ENCODE measurements at regions not wholly inside any gene's neighbourhood (a gene's known extent, or its start where the extent isn't known, plus 50 kb on each side); places are given as distances from the start of the nearest gene placed in this dataset.
"Not testable (repeated sequence)": the region's sequence is repeated elsewhere in the genome, so short reads cannot be mapped to it uniquely, and the experiment has no call there.

- DNase-seq (ENCODE audit: insufficient read length) (no peak), FAIRE-seq (no peak)
- TF ChIP-seq POLR2AphosphoS5 (IDR thresholded peaks at IDR 0.05; ENCODE audit: low read depth, low read length) (no peak), POLR2A (IDR thresholded peaks at IDR 0.05; ENCODE audit: low read depth, low read length) (no peak), TAF1 (IDR thresholded peaks at IDR 0.05; ENCODE audit: borderline replicate concordance, low read depth, low read length) (no peak)
Measured at GRCh38 chr12:83622205-83622604, 935.5 kb downstream of the TMTC2 start.

- no peak for TF ChIP-seq POLR2AphosphoS5 (IDR thresholded peaks at IDR 0.05; ENCODE audit: low read depth, low read length)
- TF ChIP-seq TAF1 (IDR thresholded peaks at IDR 0.05; ENCODE audit: borderline replicate concordance, low read depth, low read length): no peak
- TF ChIP-seq POLR2A (IDR thresholded peaks at IDR 0.05; ENCODE audit: low read depth, low read length): no peak
- DNase-seq (ENCODE audit: insufficient read length): no peak
Measured at GRCh38 chr12:83619973-83620372, 933.3 kb downstream of the TMTC2 start.

GRCh38 chr12:83615152-83615551, 928.4 kb downstream of the TMTC2 start:
- TF ChIP-seq POLR2AphosphoS5 (IDR thresholded peaks at IDR 0.05; ENCODE audit: low read depth, low read length): no peak
- no peak for TF ChIP-seq POLR2A (IDR thresholded peaks at IDR 0.05; ENCODE audit: low read depth, low read length)
- TF ChIP-seq TAF1 (IDR thresholded peaks at IDR 0.05; ENCODE audit: borderline replicate concordance, low read depth, low read length): no peak
- no peak for DNase-seq (ENCODE audit: insufficient read length)
- FAIRE-seq: no peak

More at GRCh38 chr12:83619973-83620372, 933.3 kb downstream of the TMTC2 start:
- FAIRE-seq: no peak

- TF ChIP-seq POLR2A (IDR thresholded peaks at IDR 0.05; ENCODE audit: low read depth, low read length): no peak
- TF ChIP-seq TAF1 (IDR thresholded peaks at IDR 0.05; ENCODE audit: borderline replicate concordance, low read depth, low read length): no peak
- no peak for TF ChIP-seq POLR2AphosphoS5 (IDR thresholded peaks at IDR 0.05; ENCODE audit: low read depth, low read length)
- DNase-seq (ENCODE audit: insufficient read length) (no peak), FAIRE-seq (no peak)
Measured at GRCh38 chr12:83613586-83614110, 926.9 kb downstream of the TMTC2 start.

- DNase-seq (ENCODE audit: insufficient read length) (no peak), FAIRE-seq (no peak)
- no peak for TF ChIP-seq POLR2A (IDR thresholded peaks at IDR 0.05; ENCODE audit: low read depth, low read length)
- no peak for TF ChIP-seq POLR2AphosphoS5 (IDR thresholded peaks at IDR 0.05; ENCODE audit: low read depth, low read length)
- TF ChIP-seq TAF1 (IDR thresholded peaks at IDR 0.05; ENCODE audit: borderline replicate concordance, low read depth, low read length): no peak
Measured at GRCh38 chr12:83603106-83603505, 916.4 kb downstream of the TMTC2 start.

GRCh38 chr12:83575326-83575725, 888.6 kb downstream of the TMTC2 start:
- no peak for FAIRE-seq
- TF ChIP-seq POLR2AphosphoS5 (IDR thresholded peaks at IDR 0.05; ENCODE audit: low read depth, low read length) (no peak), POLR2A (IDR thresholded peaks at IDR 0.05; ENCODE audit: low read depth, low read length) (no peak), TAF1 (IDR thresholded peaks at IDR 0.05; ENCODE audit: borderline replicate concordance, low read depth, low read length) (no peak)
- no peak for DNase-seq (ENCODE audit: insufficient read length)

GRCh38 chr12:83574142-83574541, 887.4 kb downstream of the TMTC2 start:
- TF ChIP-seq POLR2A (IDR thresholded peaks at IDR 0.05; ENCODE audit: low read depth, low read length) (no peak), TAF1 (IDR thresholded peaks at IDR 0.05; ENCODE audit: borderline replicate concordance, low read depth, low read length) (no peak), POLR2AphosphoS5 (IDR thresholded peaks at IDR 0.05; ENCODE audit: low read depth, low read length) (no peak)
- no peak for DNase-seq (ENCODE audit: insufficient read length)
- FAIRE-seq: no peak

- no peak for FAIRE-seq
- no peak for DNase-seq (ENCODE audit: insufficient read length)
- TF ChIP-seq POLR2AphosphoS5 (IDR thresholded peaks at IDR 0.05; ENCODE audit: low read depth, low read length) (no peak), TAF1 (IDR thresholded peaks at IDR 0.05; ENCODE audit: borderline replicate concordance, low read depth, low read length) (no peak), POLR2A (IDR thresholded peaks at IDR 0.05; ENCODE audit: low read depth, low read length) (no peak)
Measured at GRCh38 chr12:83573671-83574070, 887.0 kb downstream of the TMTC2 start.

GRCh38 chr12:83559650-83560049, 872.9 kb downstream of the TMTC2 start:
- TF ChIP-seq TAF1 (IDR thresholded peaks at IDR 0.05; ENCODE audit: borderline replicate concordance, low read depth, low read length) (no peak), POLR2A (IDR thresholded peaks at IDR 0.05; ENCODE audit: low read depth, low read length) (no peak), POLR2AphosphoS5 (IDR thresholded peaks at IDR 0.05; ENCODE audit: low read depth, low read length) (no peak)
- FAIRE-seq (no peak), DNase-seq (ENCODE audit: insufficient read length) (no peak)

GRCh38 chr12:83556040-83556439, 869.3 kb downstream of the TMTC2 start:
- not testable (repeated sequence) for DNase-seq (ENCODE audit: insufficient read length); FAIRE-seq

GRCh38 chr12:83541446-83541845, 854.7 kb downstream of the TMTC2 start:
- DNase-seq (ENCODE audit: insufficient read length): no peak
- TF ChIP-seq POLR2A (IDR thresholded peaks at IDR 0.05; ENCODE audit: low read depth, low read length): no peak
- TF ChIP-seq TAF1 (IDR thresholded peaks at IDR 0.05; ENCODE audit: borderline replicate concordance, low read depth, low read length): no peak
- no peak for FAIRE-seq

- TF ChIP-seq POLR2A (IDR thresholded peaks at IDR 0.05; ENCODE audit: low read depth, low read length): no peak
- TF ChIP-seq POLR2AphosphoS5 (IDR thresholded peaks at IDR 0.05; ENCODE audit: low read depth, low read length): no peak
- no peak for TF ChIP-seq TAF1 (IDR thresholded peaks at IDR 0.05; ENCODE audit: borderline replicate concordance, low read depth, low read length)
- FAIRE-seq (no peak), DNase-seq (ENCODE audit: insufficient read length) (no peak)
Measured at GRCh38 chr12:83538361-83538965, 851.8 kb downstream of the TMTC2 start.
